ENCODE measurements at regions not wholly inside any gene's neighbourhood (a gene's known extent, or its start where the extent isn't known, plus 50 kb on each side); places are given as distances from the start of the nearest gene placed in this dataset.

DNA sequence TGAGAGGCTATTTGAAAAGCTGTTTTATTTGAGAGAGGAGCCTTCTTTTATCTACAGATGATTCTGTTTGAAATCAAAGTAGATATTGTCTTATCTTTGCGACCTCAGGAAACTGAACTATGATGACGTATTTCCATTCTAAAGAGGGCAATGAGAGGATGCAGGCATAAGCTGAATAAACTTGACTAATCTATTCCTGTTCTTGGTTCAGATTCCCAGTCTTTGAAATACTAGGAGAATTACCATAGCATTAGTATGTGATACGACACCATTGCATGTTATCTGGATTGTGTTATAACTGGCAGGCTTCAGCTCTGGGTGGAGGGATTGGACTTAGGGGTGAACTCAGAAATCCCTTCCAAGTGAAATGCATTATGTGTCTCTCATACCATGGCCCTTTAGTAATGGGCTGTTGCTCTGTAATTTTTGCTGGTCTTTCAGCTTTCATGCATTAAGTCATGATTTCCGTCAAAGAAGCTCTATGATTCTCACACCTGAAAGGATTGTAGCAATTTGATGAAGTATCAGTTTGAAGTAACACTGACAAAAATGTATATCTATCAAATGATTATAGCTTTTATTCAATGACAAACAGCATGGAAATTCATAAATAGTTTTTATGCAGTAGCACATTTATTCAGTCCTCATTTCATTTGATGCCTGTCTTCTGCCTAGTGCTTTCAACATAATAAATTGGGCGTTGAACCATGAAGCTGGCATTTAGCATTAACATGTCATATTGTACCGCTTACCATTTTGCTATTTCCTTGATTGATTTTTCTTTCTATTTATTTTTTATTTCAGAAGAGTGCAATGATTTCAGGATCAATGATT is 138.4 kb upstream of the SPACA1 start:
- no peak for DNase-seq (ENCODE audit: low read depth in 2 of 2)

DNA sequence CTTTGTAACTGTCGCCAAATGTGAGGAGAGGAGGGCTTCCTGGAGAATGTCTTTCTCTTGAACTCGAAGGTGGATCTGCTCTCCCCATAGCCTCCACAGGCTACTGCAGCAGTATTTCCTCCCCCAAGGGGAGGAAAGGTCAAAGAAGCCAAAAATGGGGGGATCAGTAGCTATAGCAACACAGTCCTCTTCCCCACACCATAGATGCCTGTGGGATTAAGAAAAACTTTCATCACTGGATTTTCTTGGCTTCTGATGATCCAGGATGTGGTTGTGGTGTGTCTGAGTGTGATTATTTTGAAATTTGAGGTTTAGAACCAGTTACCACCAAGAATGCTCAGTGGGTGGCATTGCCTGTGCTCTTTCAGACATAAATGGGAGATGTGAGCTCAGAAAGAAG is 140.1 kb upstream of the SPACA1 start:
- no peak for DNase-seq (ENCODE audit: low read depth in 2 of 2)

DNA sequence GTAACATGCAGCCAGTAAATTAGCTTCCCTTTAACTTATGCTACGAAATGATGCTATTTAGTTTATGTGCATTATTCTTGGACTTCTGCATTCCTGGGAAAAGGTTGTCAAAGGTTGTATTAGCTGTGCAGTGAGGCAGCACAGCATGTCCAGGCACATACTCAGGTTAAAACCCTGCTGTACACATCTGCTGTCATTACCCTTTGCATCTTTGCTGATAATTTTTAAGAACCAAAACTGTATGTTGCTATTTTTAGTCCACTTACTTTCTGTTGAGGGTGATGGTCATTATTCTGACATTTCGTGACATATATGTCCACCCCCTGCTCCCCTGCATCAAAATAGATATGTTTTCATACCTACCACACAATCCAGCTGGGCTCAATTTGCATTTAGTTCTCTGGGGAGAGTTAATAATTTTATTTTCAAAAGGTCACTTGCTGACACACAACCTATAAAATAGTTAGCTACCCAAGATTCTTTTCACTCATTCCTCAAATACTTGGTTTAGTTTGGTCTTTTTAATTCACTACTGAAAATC is 142.5 kb upstream of the SPACA1 start:
- DNase-seq (ENCODE audit: low read depth in 2 of 2), result no peak

DNA sequence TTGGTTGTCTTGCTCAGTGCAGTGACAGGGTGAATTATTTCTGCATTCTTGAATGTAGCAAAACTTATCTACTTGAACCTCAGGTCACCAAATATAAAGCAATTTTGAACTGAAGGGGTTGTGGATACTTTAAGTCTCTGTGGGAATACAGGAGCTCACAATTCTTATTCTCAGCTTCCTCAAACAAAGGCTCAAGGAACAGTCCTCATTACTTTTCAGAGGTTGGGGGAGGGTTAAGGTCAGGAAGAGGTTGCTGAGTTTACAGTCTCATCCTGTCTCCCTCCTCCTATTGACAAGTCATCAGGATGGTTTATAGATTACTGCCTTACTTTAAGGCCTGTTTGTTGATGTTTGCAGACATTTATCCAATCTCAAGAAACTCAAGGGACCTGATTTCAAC is 143.6 kb upstream of the SPACA1 start:
- no peak for DNase-seq (ENCODE audit: low read depth in 2 of 2)

DNA sequence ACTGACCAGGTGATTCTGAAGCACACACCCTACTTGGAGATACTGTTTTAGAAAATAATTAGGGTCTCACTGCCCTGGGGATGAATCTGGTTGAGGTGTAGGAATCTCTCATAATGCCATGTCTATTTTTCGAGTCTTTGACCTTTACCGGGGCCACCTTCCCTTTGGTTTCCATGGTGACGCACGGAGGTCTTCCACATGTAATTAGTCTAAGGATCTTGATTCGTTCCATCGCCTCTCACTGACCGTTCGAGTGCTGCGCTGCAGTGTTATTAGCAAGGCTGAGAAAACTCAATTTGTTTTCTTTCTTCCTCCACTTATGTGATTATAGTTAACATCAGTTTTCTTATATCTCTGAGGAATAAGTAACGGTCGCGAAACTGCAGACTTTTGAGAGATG is 144.3 kb upstream of the SPACA1 start:
- no peak for DNase-seq (ENCODE audit: low read depth in 2 of 2)

DNA sequence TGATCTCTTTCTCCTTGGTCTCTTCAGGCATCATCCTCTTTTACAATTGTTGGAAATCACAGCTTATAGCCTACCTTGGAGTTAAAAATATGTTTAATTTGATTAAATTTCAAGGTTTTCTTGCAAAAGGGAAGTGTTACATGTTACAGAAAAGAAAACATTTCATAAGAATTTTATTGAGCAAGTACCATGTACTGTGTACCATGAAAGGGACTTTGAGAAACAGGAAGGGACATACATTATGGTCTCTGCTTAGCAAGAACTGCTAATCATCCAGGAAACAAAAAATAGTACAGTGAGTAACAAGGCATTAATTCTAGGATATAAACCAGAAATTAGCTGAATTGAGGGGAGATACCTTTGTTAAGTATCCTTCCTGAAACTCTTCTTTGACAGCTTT is 145.3 kb upstream of the SPACA1 start:
- no peak for DNase-seq (ENCODE audit: low read depth in 2 of 2)

DNA sequence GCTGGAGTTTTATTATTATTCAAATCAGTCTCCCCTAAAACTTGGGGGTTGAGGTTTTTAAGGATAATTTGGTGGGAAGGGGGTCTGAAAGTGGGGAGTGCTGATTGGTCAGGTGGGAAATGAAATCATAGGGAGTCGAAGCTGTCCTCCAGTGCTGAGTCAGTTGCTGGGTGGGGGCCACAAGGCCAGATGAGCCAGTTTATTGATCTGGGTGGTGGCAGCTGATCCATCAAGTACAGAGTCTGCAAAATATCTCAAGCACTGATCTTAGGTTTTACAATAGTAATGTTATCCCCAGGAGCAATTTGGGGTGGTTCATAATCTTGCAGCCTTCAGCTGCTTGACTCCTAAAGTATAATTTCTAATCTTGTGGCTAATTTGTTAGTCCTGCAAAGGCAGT is 146.0 kb upstream of the SPACA1 start:
- DNase-seq (ENCODE audit: low read depth in 2 of 2), result no peak

DNA sequence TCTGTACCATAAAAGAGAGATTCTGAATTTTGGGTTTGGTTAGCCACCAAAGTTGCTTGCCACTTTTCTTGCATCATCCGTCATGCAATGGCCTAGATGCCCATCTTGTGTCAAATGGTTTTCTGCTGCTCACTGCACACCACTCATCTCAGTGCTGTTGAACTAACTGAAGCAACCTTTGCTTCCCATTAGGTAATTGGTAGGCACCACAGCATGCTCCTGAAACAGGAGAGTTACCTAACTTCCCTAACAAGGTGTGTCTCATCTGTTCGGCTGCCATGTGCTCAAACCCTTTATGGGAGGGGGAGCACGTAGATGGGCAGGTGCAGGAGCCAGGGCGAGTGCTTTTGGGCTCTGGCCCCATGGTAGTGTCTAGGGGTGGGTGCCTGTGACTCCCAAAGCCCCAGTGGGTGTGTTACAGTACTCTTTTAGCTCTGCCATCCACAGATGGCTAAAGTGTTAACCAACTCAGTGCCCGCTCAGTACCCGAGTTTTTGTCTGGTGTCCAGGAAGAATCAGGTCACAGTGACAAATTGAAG is 147.4 kb upstream of the SPACA1 start:
- DNase-seq (ENCODE audit: low read depth in 2 of 2), result no peak

DNA sequence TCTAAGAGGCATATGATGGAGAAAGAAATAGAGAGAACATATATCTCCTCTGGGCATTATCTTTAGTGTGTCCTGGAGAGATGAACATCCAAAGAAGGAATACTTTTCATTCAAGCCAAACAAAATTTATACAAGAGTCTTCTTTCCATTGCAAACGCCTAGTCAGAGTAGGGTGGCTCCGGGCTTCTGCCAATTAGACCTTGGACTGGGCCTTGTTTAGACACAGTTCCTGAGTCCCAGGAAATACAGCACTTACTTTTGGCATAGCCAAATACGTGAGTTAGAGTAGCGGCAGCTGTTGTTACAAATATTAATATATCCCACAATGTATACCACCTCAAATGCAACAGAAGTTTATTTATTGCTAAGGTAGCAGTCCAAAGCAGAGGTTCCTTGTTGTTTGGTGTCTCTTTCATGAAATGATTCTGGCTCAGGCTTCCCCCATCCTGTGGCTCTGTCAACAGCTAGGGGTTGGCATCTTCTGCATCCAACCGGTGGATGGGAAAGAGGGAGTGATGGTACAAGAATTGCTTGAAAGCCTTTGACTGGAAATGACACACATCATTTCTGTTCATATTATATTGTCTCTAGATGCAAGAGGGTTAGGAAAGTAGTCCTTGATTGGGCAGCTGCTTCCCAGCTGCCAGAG is 148.0 kb upstream of the SPACA1 start:
- DNase-seq (ENCODE audit: low read depth in 2 of 2), result no peak

DNA sequence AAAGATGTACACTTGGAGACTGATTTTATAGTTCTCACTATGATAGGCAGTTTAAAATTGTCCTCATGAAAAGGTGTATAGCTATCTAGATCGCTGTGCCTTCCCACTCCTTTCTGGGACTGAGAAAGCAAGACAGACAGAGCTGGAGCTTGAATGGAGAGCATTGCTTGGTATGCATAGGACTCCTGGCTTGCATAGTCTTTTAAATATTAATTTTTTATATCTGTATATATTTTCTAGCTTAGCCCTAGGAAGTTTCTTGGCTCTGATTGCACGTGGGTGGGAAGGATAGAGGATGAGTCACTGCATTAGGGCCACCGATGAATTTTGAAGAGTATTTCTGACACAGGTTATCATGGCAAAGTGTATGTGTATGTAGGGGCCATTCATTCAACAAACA is 150.0 kb upstream of the SPACA1 start:
- no peak for DNase-seq (ENCODE audit: low read depth in 2 of 2)

DNA sequence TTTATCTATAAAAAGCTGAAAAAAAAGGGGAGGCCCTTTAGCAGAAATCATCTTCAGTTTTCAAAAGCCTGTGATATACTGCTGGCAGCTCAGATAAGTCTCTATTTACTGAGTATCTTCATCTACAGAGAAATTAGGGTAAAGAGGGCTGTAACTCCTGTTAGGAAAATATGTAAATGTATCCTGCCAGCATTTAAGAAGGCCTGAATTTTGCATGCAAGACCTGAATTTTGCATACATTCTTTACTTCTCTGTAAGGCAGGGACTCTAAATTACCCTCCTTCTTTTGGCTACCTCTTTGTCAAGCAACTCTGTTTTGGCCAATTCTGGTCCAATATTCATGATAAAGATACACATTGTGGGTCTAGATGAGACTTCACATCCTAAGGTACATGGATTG is 150.6 kb upstream of the SPACA1 start:
- DNase-seq (ENCODE audit: low read depth in 2 of 2), result no peak

DNA sequence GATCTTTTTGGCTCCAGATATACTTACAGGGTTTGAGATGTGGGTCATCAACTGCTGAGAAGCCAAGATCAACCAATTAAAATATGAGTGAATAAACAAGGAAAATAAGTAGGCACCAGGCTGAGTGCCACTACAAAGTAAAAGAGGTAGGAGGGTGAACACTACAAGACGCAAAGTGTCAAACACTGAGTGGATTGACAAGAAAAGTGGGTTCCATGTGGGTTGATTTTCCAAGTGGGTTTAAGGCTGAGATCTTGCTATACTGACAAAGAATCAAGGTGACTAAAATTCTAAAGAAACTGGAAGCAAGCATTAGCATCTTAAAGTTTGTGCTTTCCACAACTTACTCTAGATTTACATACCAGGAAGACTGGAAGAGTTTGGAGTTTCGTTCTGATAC is 160.4 kb upstream of the SPACA1 start:
- no peak for DNase-seq (ENCODE audit: low read depth in 2 of 2)

DNA sequence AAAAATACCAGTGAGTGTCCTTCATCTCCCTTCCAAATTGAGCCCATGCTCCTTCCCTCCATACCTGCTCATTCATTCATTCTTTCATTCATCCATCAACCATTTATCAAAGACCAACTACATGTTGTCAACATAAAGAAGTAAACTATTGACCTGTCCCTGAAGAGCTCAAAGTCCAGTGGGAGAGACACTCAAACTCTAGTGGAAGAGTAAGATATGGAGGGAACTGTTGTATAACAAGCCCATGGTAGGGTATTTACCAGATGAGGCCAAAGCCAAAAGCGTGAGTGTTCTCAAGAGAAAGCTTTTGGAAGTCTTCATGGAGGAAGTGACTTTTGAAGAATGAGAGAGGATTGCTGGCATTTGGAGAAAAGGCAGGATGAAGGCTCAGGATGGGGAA is 163.4 kb upstream of the SPACA1 start:
- no peak for DNase-seq (ENCODE audit: low read depth in 2 of 2)

DNA sequence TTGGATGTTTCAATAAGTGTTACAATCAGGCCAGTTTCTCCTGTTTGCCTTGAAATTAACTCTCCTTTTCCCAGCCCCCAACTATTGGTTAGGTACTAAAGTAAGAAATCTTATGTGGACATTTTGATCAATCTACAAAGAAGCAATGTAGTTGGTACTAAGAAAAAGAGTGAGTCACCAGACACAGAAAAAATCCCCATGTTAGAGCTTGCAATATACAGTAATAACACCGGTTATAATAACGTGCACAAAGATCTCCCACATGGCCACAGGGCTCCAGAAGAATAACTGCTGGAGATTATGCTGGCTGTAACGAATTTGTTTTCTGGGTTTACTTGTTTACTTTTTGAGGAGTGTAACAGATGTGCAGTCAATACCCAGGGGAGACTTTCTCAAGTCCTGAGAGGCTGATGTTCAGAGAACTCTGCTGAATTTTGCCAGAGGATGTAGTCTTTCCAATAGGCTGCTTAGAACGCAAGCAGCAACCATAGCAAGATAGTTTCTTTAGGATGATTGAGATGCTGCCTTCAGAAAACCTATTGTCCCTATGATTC is 166.2 kb upstream of the SPACA1 start:
- no peak for DNase-seq (ENCODE audit: low read depth in 2 of 2)

DNA sequence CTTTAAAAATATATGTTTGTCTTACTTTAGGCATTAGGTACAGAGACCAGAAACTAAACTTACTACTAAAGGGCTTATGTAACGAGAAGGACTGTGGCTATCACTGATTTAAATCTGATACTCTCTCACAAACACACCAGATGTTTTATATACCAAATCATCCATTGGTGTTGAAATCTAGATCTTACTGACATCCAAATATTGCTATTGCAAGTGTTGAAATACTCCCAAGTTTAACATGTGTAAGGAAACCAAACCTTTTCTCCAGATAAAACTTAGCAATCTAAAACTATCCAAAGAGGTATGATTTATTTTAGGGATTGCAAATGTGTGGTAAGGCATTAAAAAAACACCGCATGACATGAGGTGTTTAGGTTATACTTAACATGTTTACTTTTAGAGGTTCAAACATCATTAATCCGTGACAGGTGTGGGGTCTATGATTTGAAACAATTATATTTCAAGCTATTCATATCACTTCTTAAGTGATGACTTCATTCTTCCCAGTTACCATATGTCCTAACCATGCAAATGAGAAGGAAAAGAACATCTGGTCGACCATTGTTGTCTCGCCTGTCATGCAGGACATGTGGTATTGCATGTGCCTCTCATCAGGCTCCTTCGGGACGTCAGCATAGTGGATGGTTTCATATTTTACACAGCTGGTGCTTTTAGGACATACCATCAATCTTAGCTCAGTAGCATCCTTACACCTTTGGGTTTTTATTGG is 168.3 kb upstream of the SPACA1 start:
- no peak for DNase-seq (ENCODE audit: low read depth in 2 of 2)

DNA sequence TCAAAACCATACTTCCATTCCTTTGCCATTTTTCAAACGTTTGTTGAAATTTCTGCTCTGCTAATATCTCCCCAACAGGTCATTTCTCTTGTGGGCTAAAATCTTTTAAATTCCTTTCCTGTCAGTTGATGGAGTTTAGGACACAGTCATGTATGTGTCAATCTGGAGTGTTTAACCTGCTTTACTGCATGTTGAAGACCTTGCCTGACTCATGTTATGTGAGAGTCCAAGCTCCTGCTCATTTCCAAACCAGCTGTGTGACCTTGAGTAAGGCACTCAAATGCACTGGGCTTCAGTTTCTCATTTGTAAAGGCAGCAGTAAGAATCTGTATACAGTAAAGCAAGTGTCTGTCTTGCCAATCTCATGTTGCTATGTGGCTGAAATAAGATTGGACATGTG is 171.9 kb upstream of the SPACA1 start:
- DNase-seq (ENCODE audit: low read depth in 2 of 2), result no peak

DNA sequence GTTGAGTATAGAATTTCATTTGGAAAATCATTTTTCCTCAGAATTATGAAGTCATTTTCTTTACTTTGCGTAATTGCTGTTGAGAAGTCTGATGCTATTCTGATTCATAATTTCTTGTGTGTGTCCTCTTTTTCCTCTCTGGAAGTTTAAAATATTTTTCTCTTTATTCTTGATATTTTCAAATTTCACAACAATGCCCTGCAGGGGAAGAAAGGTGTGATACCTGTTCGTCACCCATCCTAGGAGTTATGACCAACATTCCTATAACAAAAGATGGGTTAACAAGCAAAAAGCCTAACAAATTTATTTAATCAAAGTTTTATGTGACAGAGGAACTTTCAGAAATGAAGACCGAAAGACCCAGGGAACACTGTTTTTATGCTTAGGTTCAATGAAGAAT is 171.5 kb upstream of the AKIRIN2 start:
- no peak for DNase-seq (ENCODE audit: low read depth in 2 of 2)

DNA sequence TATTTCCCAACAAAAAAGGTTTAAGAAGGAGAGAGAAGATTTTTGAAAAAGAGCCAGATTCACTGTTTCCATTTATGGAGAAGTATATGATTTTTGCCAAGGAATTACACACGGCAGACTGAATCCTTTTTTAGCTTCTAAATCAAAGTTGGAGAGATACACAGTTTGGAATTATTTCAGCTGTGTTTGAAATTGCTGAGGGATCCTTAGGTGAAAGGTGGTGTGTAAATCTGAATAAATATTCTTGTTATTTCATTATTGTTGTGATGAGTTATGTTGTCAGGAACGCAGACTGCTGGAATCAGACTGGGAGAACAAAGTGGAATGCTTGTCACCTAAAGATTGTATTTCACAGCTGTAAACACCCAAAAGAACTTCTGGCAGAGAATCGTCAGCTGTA is 168.5 kb upstream of the AKIRIN2 start:
- DNase-seq (ENCODE audit: low read depth in 2 of 2), result no peak

DNA sequence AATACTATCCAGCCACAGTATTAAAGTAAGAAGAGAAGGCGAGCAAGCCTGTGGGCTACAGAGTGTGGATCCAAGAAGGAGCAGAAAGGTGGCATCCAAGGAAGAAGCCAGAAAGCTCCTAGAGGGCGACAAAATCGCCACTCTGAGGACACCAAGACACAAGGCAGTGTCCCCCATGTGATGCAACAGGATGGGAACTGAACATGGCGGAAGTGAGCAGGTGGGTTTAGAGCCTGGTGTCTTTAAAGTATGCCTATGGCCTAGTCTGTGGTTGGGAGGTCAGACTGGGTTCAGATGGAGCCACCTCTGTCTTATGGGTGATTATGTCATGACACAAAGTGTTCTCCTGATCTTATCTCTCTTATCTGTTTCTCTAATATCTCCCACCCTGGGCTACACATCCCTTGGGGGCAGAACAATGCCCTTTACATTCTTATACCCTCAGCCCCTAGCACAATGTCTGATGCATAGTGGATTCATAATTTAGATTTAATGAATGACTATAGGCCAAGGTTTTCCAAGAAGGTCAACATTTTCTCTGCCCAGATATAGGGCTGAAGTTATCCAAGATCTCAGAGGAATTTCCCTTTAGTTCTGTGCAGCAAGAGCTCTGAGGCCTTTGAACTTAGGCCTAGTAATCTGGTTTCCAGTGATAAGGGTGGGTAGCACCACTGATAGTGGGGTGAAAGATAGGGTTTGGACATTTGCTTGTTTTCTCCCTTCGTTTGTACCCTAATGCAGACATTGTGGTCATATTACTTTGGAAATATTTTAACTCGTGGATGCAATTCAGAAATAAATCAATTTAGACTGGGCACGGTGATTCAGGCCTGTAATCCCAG is 167.3 kb upstream of the AKIRIN2 start:
- DNase-seq (ENCODE audit: low read depth in 2 of 2), result no peak

DNA sequence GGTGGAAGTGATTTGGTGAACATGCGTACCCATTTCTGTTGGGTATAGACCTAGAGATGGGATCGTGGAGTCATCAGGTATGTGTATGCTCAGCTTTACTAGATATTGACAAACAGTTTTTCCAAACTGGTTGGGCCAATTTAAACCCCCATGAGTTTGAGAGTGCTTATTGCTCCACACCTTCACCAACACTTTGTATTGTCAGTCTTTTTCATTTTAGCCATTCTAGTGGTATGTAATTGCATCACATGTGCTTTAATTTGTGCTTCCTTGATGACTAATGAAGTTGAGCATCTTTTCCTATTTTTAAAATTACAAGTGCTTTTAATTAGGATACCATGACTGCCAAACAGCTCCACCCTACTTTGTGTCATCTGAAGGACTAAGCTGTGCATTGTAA is 158.9 kb upstream of the AKIRIN2 start:
- no peak for DNase-seq (ENCODE audit: low read depth in 2 of 2)

DNA sequence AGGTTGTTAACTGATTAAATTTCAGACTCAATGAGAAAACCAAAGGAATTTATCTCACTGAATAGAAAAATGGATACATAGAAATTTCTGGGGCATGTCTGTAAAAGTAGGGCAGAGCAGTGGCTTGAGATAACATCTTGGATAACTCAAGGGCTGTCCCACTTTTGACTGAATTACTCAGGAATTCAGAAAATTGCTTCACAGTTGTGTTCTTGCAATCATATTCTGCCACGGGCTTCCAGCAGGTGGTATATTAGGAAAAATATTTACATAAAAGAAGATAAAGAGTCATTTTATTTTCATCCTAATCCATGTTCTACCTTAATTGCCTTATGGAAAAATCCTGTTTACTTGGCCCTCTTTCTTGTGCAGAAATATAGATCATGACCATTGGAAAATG is 156.4 kb upstream of the AKIRIN2 start:
- no peak for DNase-seq (ENCODE audit: low read depth in 2 of 2)

Data from stimulated activated CD4-positive, alpha-beta T cell treated with anti-CD3 and anti-CD28 coated beads, Interleukin-4, amount 100 ng/mL, for 48 hours (primary cell).